ENCODE measurements at regions not wholly inside any gene's neighbourhood (a gene's known extent, or its start where the extent isn't known, plus 50 kb on each side); places are given as distances from the start of the nearest gene placed in this dataset.

GRCh38 chr3:63192248-63192647 lies 85.9 kb upstream of the SYNPR start (continued):
- no peak for TF ChIP-seq CHD7 (IDR thresholded peaks at IDR 0.05; ENCODE audit: insufficient replicate concordance, low read length)
- TF ChIP-seq CHD2 (IDR thresholded peaks at IDR 0.05; ENCODE audit: low read length): no peak
- TF ChIP-seq CEBPB (IDR thresholded peaks at IDR 0.05; ENCODE audit: low read depth, low read length): no peak
- TF ChIP-seq POU5F1 (IDR thresholded peaks at IDR 0.05; ENCODE audit: low read depth, low read length): no peak
- no peak for TF ChIP-seq CBX8 (IDR thresholded peaks at IDR 0.05; ENCODE audit: borderline replicate concordance, low read depth, low read length)
- no peak for TF ChIP-seq TBP (IDR thresholded peaks at IDR 0.05; ENCODE audit: low read depth, low read length)
- TF ChIP-seq CREB1 (IDR thresholded peaks at IDR 0.05): no peak
- no peak for TF ChIP-seq GTF2F1 (IDR thresholded peaks at IDR 0.05; ENCODE audit: borderline replicate concordance, low read depth, low read length)
- TF ChIP-seq GABPA (IDR thresholded peaks at IDR 0.05; ENCODE audit: borderline replicate concordance, insufficient read depth, low read length): no peak
- no peak for TF ChIP-seq JUND (IDR thresholded peaks at IDR 0.05; ENCODE audit: low read length)
- TF ChIP-seq NRF1 (IDR thresholded peaks at IDR 0.05; ENCODE audit: low read depth, low read length): no peak
- TF ChIP-seq CTBP2 (IDR thresholded peaks at IDR 0.05; ENCODE audit: borderline replicate concordance, insufficient read depth, insufficient read length, low read length): no peak
